Esophagus muscularis mucosa (tissue), 4 donors: ENCODE measurements at regions not wholly inside any gene's neighbourhood (a gene's known extent, or its start where the extent isn't known, plus 50 kb on each side); places are given as distances from the start of the nearest gene placed in this dataset.

Source experiments
- DNase-seq: peaks from one replicate; pipeline ENCODE4 v3.0.0-alpha.2; 2017; ENCODE audit errors: extremely low spot score
- H3K27ac ChIP-seq, 4 donors: fragments of 200-600 bp; sonication (generic); replicated peaks in 1 of 4; 1 replicate in 3 of 4; 2 replicates in 1 of 4; pipeline ENCODE4 v1.5.1; 2016 to 2019; ENCODE audit warnings: mild to moderate bottlenecking in 1 of 4
- H3K27me3 ChIP-seq, 4 donors: fragments of 200-600 bp; sonication (generic); one replicate each; pipeline versions ENCODE4 v1.5.1 to v1.6.0; 2016 to 2019
- H3K36me3 ChIP-seq, 4 donors: fragments of 200-600 bp; sonication (generic); one replicate each; pipeline ENCODE4 v1.5.1; 2016 to 2019
- H3K4me1 ChIP-seq, 4 donors: fragments of 200-600 bp; sonication (generic); one replicate each; pipeline ENCODE4 v1.5.1; 2016 to 2019
- H3K4me3 ChIP-seq, 4 donors: fragments of 200-600 bp; sonication (generic); 1 replicate in 2 of 4; 2 replicates in 2 of 4; pipeline ENCODE4 v1.5.1; 2016 to 2019; ENCODE audit warnings: mild to moderate bottlenecking in 4 of 4, moderate library complexity in 1 of 4
- H3K9me3 ChIP-seq, 4 donors: fragments of 200-600 bp; sonication (generic); 1 replicate in 3 of 4; 2 replicates in 1 of 4; pipeline ENCODE4 v1.5.1; 2016 to 2019
- EP300 ChIP-seq: sonication (generic); formaldehyde crosslinking; IDR thresholded peaks from one replicate; pipeline ENCODE4 v1.6.1; 2017; ENCODE audit warnings: antibody characterized with exemption
- POLR2A ChIP-seq: fragments of 450-650 bp; IDR thresholded peaks from one replicate; pipeline ENCODE4 v1.6.1; 2017; ENCODE audit warnings: antibody characterized with exemption, moderate library complexity, mild to moderate bottlenecking, low read depth
- POLR2AphosphoS5 ChIP-seq, 2 donors: sonication (generic); formaldehyde crosslinking; IDR thresholded peaks; one replicate each; pipeline ENCODE4 v1.6.1; 2017; ENCODE audit warnings: antibody characterized with exemption in 2 of 2
- WGBS: methylation state at CpG from one replicate; pipeline ENCODE4 v1.1.5; 2018; 5-methylcytosine and 5-hydroxymethylcytosine counted together
- intact Hi-C: fragments of 100-400 bp; cut with DNase I; formaldehyde crosslinking; loops from one replicate; pipeline ENCODE4 v1.15.1; 2023
- TF ChIP-seq, protein P1 (sequence below), 3 experiments: fragments of 200-600 bp in 2 of 3; fragments of 450-650 bp in 1 of 3; sonication (generic) in 2 of 3; IDR thresholded peaks; one replicate each; pipeline ENCODE4 v1.5.1; 2017 to 2019; ENCODE audit warnings: antibody characterized with exemption in 3 of 3, mild to moderate bottlenecking in 2 of 3, moderate library complexity in 1 of 3

DNA sequence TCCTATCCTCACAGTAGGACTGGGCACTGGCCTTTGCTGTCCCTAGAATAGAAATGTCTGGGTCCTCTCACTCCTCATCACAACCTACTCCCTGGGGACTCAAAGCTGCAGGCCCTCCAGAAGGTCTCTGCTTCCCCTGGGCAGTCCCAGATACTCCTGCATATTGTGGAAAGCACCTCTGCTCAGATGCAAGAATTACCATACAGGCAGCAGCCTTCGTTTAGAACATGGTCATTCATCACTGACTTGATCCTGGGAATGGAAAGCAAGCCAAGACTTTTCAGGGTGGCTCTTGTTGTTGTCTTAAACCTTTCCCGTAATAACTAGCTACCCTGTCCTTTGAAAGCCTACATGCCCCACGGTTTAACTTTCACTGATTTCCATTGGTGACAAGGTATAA lies 53.1 kb upstream of the NPAS2 start:
- Histone ChIP-seq H3K27me3 (no peaks in the 10 kb centered on the region), H3K9me3 (no peaks in the 10 kb centered on the region), H3K27ac (peak overlapping the region; percentile 22 to 82 (median 40)), H3K4me3 (no peak overlapping the region), H3K4me1 (peaks cover 0 to 39% (median 36%) of the 10 kb centered on the region in 4 donors), H3K36me3 (no peaks in the 10 kb centered on the region)
- TF ChIP-seq EP300 (no peak), POLR2A (no peak), POLR2AphosphoS5 (IDR thresholded peaks at IDR 0.05) (peak in 1 of 2 donors; percentile 11)
- intact Hi-C loops: no loop called here
- DNase-seq: no peak
- WGBS: 24% methylated on average over 3 of the region's 3 CpGs

DNA sequence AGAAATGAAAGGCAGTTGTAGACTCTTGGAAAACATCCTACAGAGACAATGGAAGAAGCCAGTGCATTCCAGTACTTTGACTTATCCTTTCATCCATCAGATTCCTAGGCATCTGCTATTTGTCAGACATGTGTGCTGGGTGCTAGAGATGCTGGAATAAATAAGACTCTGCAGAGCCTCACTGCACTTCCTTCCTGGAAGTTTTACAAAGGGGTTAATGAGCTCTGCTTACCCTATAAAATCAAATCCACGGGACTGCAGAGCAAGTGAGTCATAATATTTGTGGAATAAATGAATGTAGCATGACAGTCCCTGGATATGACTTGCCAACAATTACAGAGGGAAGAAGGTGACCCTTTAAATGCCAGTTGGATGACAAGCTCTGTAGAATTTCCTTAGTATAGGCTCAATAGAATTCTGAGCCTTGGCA lies 52.7 kb upstream of the NPAS2 start:
- Histone ChIP-seq H3K27ac (peak overlapping the region; percentile 22 to 82 (median 34)), H3K4me1 (peaks cover 0 to 39% (median 36%) of the 10 kb centered on the region in 4 donors), H3K9me3 (no peaks in the 10 kb centered on the region), H3K27me3 (no peaks in the 10 kb centered on the region), H3K36me3 (no peaks in the 10 kb centered on the region), H3K4me3 (no peak overlapping the region)
- WGBS: 17% methylated on average over 1 of the region's 1 CpG
- peak; percentile 24 for TF ChIP-seq EP300
- peak; percentile 1 to 69 for TF ChIP-seq POLR2AphosphoS5 (IDR thresholded peaks at IDR 0.05)
- TF ChIP-seq, protein P1, sequence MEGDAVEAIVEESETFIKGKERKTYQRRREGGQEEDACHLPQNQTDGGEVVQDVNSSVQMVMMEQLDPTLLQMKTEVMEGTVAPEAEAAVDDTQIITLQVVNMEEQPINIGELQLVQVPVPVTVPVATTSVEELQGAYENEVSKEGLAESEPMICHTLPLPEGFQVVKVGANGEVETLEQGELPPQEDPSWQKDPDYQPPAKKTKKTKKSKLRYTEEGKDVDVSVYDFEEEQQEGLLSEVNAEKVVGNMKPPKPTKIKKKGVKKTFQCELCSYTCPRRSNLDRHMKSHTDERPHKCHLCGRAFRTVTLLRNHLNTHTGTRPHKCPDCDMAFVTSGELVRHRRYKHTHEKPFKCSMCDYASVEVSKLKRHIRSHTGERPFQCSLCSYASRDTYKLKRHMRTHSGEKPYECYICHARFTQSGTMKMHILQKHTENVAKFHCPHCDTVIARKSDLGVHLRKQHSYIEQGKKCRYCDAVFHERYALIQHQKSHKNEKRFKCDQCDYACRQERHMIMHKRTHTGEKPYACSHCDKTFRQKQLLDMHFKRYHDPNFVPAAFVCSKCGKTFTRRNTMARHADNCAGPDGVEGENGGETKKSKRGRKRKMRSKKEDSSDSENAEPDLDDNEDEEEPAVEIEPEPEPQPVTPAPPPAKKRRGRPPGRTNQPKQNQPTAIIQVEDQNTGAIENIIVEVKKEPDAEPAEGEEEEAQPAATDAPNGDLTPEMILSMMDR (IDR thresholded peaks at IDR 0.05): no peak
- TF ChIP-seq POLR2A: no peak
- DNase-seq: no peak
- intact Hi-C loops: no loop called here

DNA sequence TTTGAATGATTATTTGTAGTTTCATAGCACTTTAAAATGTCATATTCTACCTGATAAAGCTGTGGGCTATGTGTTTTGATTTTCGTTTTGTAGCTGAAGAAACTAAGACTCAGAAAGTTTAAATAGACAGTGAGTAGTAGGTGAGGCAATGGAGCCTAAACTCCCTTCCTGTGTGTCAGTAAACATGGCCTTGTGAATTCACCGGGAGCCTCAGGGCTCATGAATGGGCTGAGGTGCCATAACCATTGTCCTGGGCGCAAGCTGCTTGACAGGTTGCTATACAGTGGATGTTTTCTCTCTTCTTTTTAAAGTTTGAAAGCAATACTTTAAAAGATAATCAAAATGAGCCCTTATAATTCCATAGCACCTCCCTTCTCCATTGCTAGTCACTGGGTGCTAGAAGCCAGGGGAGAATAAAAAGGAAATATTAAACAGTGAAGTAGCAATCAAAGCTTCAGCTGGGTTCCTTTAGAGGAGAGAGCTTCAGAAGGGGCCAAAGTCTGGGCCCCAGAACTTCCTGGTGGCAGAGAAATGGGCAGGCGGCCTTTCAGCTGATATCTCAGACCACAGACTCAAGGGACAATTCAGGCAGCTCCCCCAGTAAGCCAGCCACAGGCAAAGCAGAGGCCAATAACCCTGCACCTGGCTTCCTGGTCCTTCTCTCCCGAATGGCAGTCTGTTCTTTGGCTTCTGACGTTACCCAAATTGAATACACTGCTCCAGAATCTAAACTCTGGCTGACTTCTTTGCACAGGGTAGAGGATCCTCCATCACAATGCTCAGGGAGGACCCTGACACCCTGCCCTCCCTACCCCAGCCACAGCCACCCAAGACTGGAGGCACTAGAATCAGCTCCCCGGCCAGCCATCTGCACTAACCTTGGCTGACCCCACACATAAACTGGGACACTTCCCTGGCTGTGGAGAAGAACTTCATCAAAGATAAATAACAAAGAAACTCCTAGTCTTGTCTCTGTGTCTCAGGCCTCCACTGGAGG lies 51.8 kb upstream of the NPAS2 start:
- H3K4me1 ChIP-seq: peaks cover 0 to 39% (median 36%) of the 10 kb centered on the region in 4 donors
- no peaks in the 10 kb centered on the region for H3K27me3 ChIP-seq
- intact Hi-C loops: no loop called here
- 76% methylated on average over 7 of the region's 7 CpGs for WGBS
- DNase-seq: no peak
- H3K27ac ChIP-seq: peak overlapping the region; percentile 22 to 82 (median 34)
- no peak overlapping the region for H3K4me3 ChIP-seq
- H3K36me3 ChIP-seq: no peaks in the 10 kb centered on the region
- no peak for TF ChIP-seq EP300
- TF ChIP-seq, protein P1 (IDR thresholded peaks at IDR 0.05): no peak
- TF ChIP-seq POLR2AphosphoS5 (IDR thresholded peaks at IDR 0.05): no peak
- TF ChIP-seq POLR2A: no peak
- no peaks in the 10 kb centered on the region for H3K9me3 ChIP-seq
